GM12878 (cell line): ENCODE measurements at regions not wholly inside any gene's neighbourhood (a gene's known extent, or its start where the extent isn't known, plus 50 kb on each side); places are given as distances from the start of the nearest gene placed in this dataset.

Experiments used
- ATAC-seq: fragments of 200-7000 bp; cut with Tn5 transposase; 3 replicates; pipeline ENCODE4 v1.9.1; 2020; ENCODE audit warnings: mild to moderate bottlenecking, moderate library complexity
- BruUV-seq: library from RNA; stranded (reverse); fragments of 400-500 nt; replicated peaks from 2 replicates; lab custom pipeline; 2021; lab: Mats Ljungman, UMichigan
- CTCF ChIA-PET: fragments of 300-600 bp; sonication (Branson Sonifier 250); formaldehyde crosslinking; extraction: SDS; loops from one replicate; lab custom pipeline; 2021; ENCODE audit warnings: inconsistent platforms; lab: Yijun Ruan, JAX
- POLR2A ChIA-PET: fragments of 350-600 bp; formaldehyde crosslinking; extraction: SDS; loops from one replicate; lab custom pipeline; 2021; ENCODE audit warnings: inconsistent platforms; lab: Charles Lee
- RAD21 ChIA-PET: fragments of 300-600 bp; sonication (Branson Sonifier 250); formaldehyde crosslinking; loops from one replicate; lab custom pipeline; 2023; ENCODE audit warnings: antibody characterized with exemption; ENCODE audit not compliant: unreplicated experiment; lab: Charles Lee
- SMC1A ChIA-PET: fragments of 300-600 bp; sonication (Branson Sonifier 250); formaldehyde crosslinking; loops from one replicate; lab custom pipeline; 2023; ENCODE audit not compliant: unreplicated experiment, uncharacterized antibody; lab: Charles Lee
- DNase-seq: peaks from one replicate; pipeline ENCODE4 v3.0.0-alpha.2; 2011; ENCODE audit warnings: low read depth, low spot score
- FAIRE-seq: peaks from 3 replicates; lab custom pipeline; 2011; peaks lifted over from hg19 to GRCh38; lab: Jason Lieb, UNC
- H2AFZ ChIP-seq: 2 replicates; pipeline ENCODE4 v1.6.0; 2011; ENCODE audit warnings: low read depth, low read length, control low read depth; ENCODE audit not compliant: control insufficient read depth
- H3K27ac ChIP-seq: 2 replicates; pipeline ENCODE4 v1.5.1; 2011; ENCODE audit warnings: control low read depth; ENCODE audit not compliant: control insufficient read depth, insufficient read depth
- H3K27me3 ChIP-seq, 2 experiments: replicated peaks in 1 of 2; 2 replicates each; pipeline versions ENCODE4 v1.6.0 to v1.6.1; 2011; ENCODE audit warnings: low read length in 1 of 2; ENCODE audit not compliant: control insufficient read depth in 2 of 2, insufficient read depth in 2 of 2
- H3K36me3 ChIP-seq, 2 experiments: 2 replicates each; pipeline ENCODE4 v1.5.1; 2011; ENCODE audit warnings: low read length in 1 of 2; ENCODE audit not compliant: control insufficient read depth in 2 of 2, insufficient read depth in 2 of 2
- H3K4me1 ChIP-seq: 2 replicates; pipeline ENCODE4 v1.6.1; 2011; ENCODE audit warnings: mild to moderate bottlenecking, low read length, moderate library complexity, mixed read lengths; ENCODE audit not compliant: control insufficient read depth, insufficient read depth
- H3K4me2 ChIP-seq: 2 replicates; pipeline ENCODE4 v1.6.0; 2011; ENCODE audit warnings: control low read depth; ENCODE audit not compliant: control insufficient read depth, insufficient read depth
- H3K4me3 ChIP-seq: fragments of 200-600 bp; sonication (generic); 2 replicates; pipeline ENCODE4 v1.5.1; 2016
- H3K79me2 ChIP-seq: 2 replicates; pipeline ENCODE4 v1.6.0; 2011; ENCODE audit warnings: low read length; ENCODE audit not compliant: control insufficient read depth, insufficient read depth
- H3K9ac ChIP-seq: 2 replicates; pipeline ENCODE4 v1.8.0; 2011; ENCODE audit warnings: low read length, control low read depth, mixed read lengths; ENCODE audit not compliant: control insufficient read depth, insufficient read depth
- H3K9me3 ChIP-seq: replicated peaks from 3 replicates; pipeline ENCODE4 v1.5.1; 2011; ENCODE audit warnings: mild to moderate bottlenecking, low read length; ENCODE audit not compliant: control insufficient read depth, insufficient read depth
- H4K20me1 ChIP-seq: 2 replicates; pipeline ENCODE4 v1.6.0; 2011; ENCODE audit not compliant: control insufficient read depth, insufficient read depth
- BMI1 ChIP-seq: fragments of 450-650 bp; IDR thresholded peaks from 2 replicates; pipeline ENCODE4 v1.6.1; 2016; ENCODE audit warnings: mild to moderate bottlenecking, moderate library complexity, borderline replicate concordance
- CHD1 ChIP-seq: IDR thresholded peaks from 2 replicates; pipeline ENCODE4 v1.6.1; 2012; ENCODE audit warnings: low read depth, low read length, improper control_type of control experiment
- CREM ChIP-seq: IDR thresholded peaks from 2 replicates; pipeline ENCODE4 v1.6.1; 2014; ENCODE audit warnings: antibody characterized with exemption, low read depth
- EGR1 ChIP-seq, 2 experiments: IDR thresholded peaks; 1 replicate in 1 of 2; 2 replicates in 1 of 2; pipeline ENCODE4 v1.6.1; 2011 to 2012; ENCODE audit warnings: low read depth in 2 of 2, low read length in 2 of 2, borderline replicate concordance in 1 of 2, mild to moderate bottlenecking in 1 of 2, moderate library complexity in 1 of 2
- ELK1 ChIP-seq: IDR thresholded peaks from 2 replicates; pipeline ENCODE4 v1.6.1; 2012; ENCODE audit warnings: low read depth, low read length, improper control_type of control experiment
- MAX ChIP-seq: IDR thresholded peaks from 2 replicates; pipeline ENCODE4 v1.6.1; 2012; ENCODE audit warnings: low read depth, low read length, improper control_type of control experiment
- PAX5 ChIP-seq: IDR thresholded peaks from 2 replicates; pipeline ENCODE4 v1.6.1; 2011; ENCODE audit warnings: low read depth, low read length, borderline replicate concordance
- PKNOX1 ChIP-seq: fragments of 450-650 bp; IDR thresholded peaks from 2 replicates; pipeline ENCODE4 v1.6.1; 2016; ENCODE audit warnings: mild to moderate bottlenecking
- POLR2A ChIP-seq: IDR thresholded peaks from 2 replicates; pipeline ENCODE4 v1.6.1; 2011; ENCODE audit warnings: low read depth, mild to moderate bottlenecking, low read length
- RAD51 ChIP-seq: fragments of 450-650 bp; IDR thresholded peaks from 2 replicates; pipeline ENCODE4 v1.6.1; 2016; ENCODE audit warnings: moderate library complexity, mild to moderate bottlenecking, inconsistent platforms
- RELA ChIP-seq: fragments of 450-650 bp; IDR thresholded peaks from 2 replicates; pipeline ENCODE4 v1.8.0; 2014; ENCODE audit warnings: borderline replicate concordance; ENCODE audit not compliant: partially characterized antibody
- STAT1 ChIP-seq: fragments of 450-650 bp; conservative IDR thresholded peaks from 2 replicates; pipeline ENCODE4 v1.6.1; 2014; ENCODE audit warnings: antibody characterized with exemption, mild to moderate bottlenecking
- ZBTB11 ChIP-seq: fragments of 450-650 bp; formaldehyde crosslinking; IDR thresholded peaks from 2 replicates; pipeline ENCODE4 v1.5.0; 2022; ENCODE audit warnings: mild to moderate bottlenecking, missing genetic modification characterization
- ZNF207 ChIP-seq: fragments of 450-650 bp; IDR thresholded peaks from 2 replicates; pipeline ENCODE4 v1.6.1; 2014; ENCODE audit warnings: antibody characterized with exemption, mild to moderate bottlenecking, borderline replicate concordance
- WGBS: methylation state at CpG from one replicate; pipeline ENCODE4 v1.1.6; 2016; ENCODE audit warnings: low lambda C conversion rate; ENCODE audit not compliant: insufficient replicate concordance, insufficient coverage; ENCODE audit errors: missing lambda C conversion rate; 5-methylcytosine and 5-hydroxymethylcytosine counted together
- in situ Hi-C: fragments of 300-500 bp; cut with MboI; formaldehyde crosslinking; loops from 9 replicates; pipeline ENCODE4 v1.14.3; 2018; ENCODE audit warnings: mixed read lengths
- intact Hi-C: fragments of 100-400 bp; cut with micrococcal nuclease; formaldehyde crosslinking; loops from one replicate; pipeline ENCODE4 v1.14.2; 2022; ENCODE audit not compliant: unreplicated experiment

- Histone ChIP-seq H2AFZ (no peak overlapping the region), H3K27me3 (no peaks in the 10 kb centered on the region), H3K4me3 (no peak overlapping the region), H3K4me1 (no peaks in the 10 kb centered on the region), H3K36me3 (no peaks in the 10 kb centered on the region), H3K79me2 (no peaks in the 10 kb centered on the region), H3K9ac (no peak overlapping the region), H3K27ac (no peak overlapping the region), H4K20me1 (no peaks in the 10 kb centered on the region), H3K4me2 (no peak overlapping the region), H3K9me3 (no peaks in the 10 kb centered on the region)
- ChIA-PET RAD21 (no interaction called here), CTCF (interaction anchor here (1.3 kb wide), 1 partner anchor 69 kb away, joined by 3 read pairs; no protein-coding TSS in a partner anchor), SMC1A (no interaction called here), POLR2A (no interaction called here)
- no peak for ATAC-seq
- intact Hi-C loops = no loop called here
- BruUV-seq = no TSS peak
- no peak for DNase-seq
- TF ChIP-seq BMI1 (no peak), CREM (no peak), EGR1 (IDR thresholded peaks at IDR 0.05; ENCODE audit: borderline replicate concordance in 1 of 2, low read depth in 2 of 2, low read length in 2 of 2) (no peak), POLR2A (no peak), MAX (no peak), RAD51 (no peak), ZNF207 (no peak)
- FAIRE-seq = no peak
- 57% methylated on average over 2 of the region's 2 CpGs for WGBS
- in situ Hi-C loops = no loop called here
These were observed 111.6 kb downstream of the NOC3L start for GRCh38 chr10:94251098-94251497.

GRCh38 chr10:94251568-94251967, 111.2 kb downstream of the NOC3L start:
- in situ Hi-C loops = no loop called here
- Histone ChIP-seq H4K20me1 (no peaks in the 10 kb centered on the region), H3K9me3 (no peaks in the 10 kb centered on the region), H3K36me3 (no peaks in the 10 kb centered on the region), H3K79me2 (no peaks in the 10 kb centered on the region), H3K4me1 (no peaks in the 10 kb centered on the region), H3K27me3 (no peaks in the 10 kb centered on the region), H3K27ac (no peak overlapping the region), H3K9ac (no peak overlapping the region), H3K4me2 (no peak overlapping the region), H3K4me3 (no peak overlapping the region), H2AFZ (no peak overlapping the region)
- 5% methylated on average over 1 of the region's 1 CpG for WGBS
- ATAC-seq (no peak), FAIRE-seq (no peak), DNase-seq (no peak)
- ChIA-PET RAD21 (no interaction called here), SMC1A (no interaction called here), CTCF (no interaction called here), POLR2A (no interaction called here)
- BruUV-seq = no TSS peak
- intact Hi-C loops = no loop called here
- TF ChIP-seq ELK1 = no peak
- no peak for TF ChIP-seq RELA
- no peak for TF ChIP-seq STAT1
- no peak for TF ChIP-seq ZBTB11 (CRISPR knock-in tag)
- TF ChIP-seq CHD1 = no peak
- TF ChIP-seq EGR1 (IDR thresholded peaks at IDR 0.05; ENCODE audit: borderline replicate concordance in 1 of 2, low read depth in 2 of 2, low read length in 2 of 2) = no peak
- TF ChIP-seq PAX5 = no peak
- no peak for TF ChIP-seq PKNOX1
